K562 (cell line): ENCODE measurements at regions not wholly inside any gene's neighbourhood (a gene's known extent, or its start where the extent isn't known, plus 50 kb on each side); places are given as distances from the start of the nearest gene placed in this dataset.
"Not testable (repeated sequence)": the region's sequence is repeated elsewhere in the genome, so short reads cannot be mapped to it uniquely, and the experiment has no call there.

Experiments
- ATAC-seq: fragments of 200-7000 bp; cut with Tn5 transposase; 3 replicates; pipeline ENCODE4 v1.9.1; 2020; ENCODE audit warnings: moderate library complexity
- BruUV-seq: library from RNA; stranded (reverse); fragments of 400-500 nt; replicated peaks from 2 replicates; lab custom pipeline; 2021; lab: Mats Ljungman, UMichigan
- CTCF ChIA-PET: fragments of 300-600 bp; formaldehyde crosslinking; extraction: SDS; loops from one replicate; lab custom pipeline; 2021; ENCODE audit warnings: low intra/inter-chr PET ratio; lab: Yijun Ruan, JAX
- POLR2A ChIA-PET: fragments of 300-600, 350-650 bp; sonication (Branson Sonifier 250); formaldehyde crosslinking; extraction: SDS; loops from one replicate; lab custom pipeline; 2021; ENCODE audit warnings: antibody characterized with exemption, inconsistent platforms; lab: Yijun Ruan, JAX
- DNase-seq, 4 experiments: peaks; one replicate each; pipeline versions ENCODE4 v3.0.0 to v3.0.0-alpha.2; 2011 to 2018; ENCODE audit warnings: low spot score in 3 of 4, mixed read lengths in 3 of 4; ENCODE audit errors: extremely low read depth in 1 of 4
- FAIRE-seq: peaks from 2 replicates; lab custom pipeline; 2011; peaks lifted over from hg19 to GRCh38; lab: Jason Lieb, UNC
- H2AFZ ChIP-seq: 2 replicates; pipeline ENCODE4 v1.6.0; 2011; ENCODE audit warnings: low read depth, low read length, control low read depth, inconsistent platforms
- H3K27ac ChIP-seq: fragments of 200-600 bp; 3 replicates; pipeline ENCODE4 v1.8.0; 2011; ENCODE audit warnings: low read depth, mild to moderate bottlenecking, control low read depth, inconsistent platforms, low read length, moderate library complexity, mixed read lengths; ENCODE audit errors: extremely low read depth
- H3K27me3 ChIP-seq, 2 experiments: fragments of 300-600 bp in 1 of 2; 2 replicates in 1 of 2; 3 replicates in 1 of 2; pipeline versions ENCODE4 v1.6.0 to v1.8.0; 2011; ENCODE audit warnings: inconsistent platforms in 2 of 2, low read length in 2 of 2, mild to moderate bottlenecking in 1 of 2, mixed read lengths in 1 of 2, moderate library complexity in 1 of 2; ENCODE audit not compliant: control insufficient read depth in 2 of 2, insufficient read depth in 2 of 2
- H3K36me3 ChIP-seq: fragments of 300-600 bp; 3 replicates; pipeline ENCODE4 v1.8.0; 2011; ENCODE audit warnings: mild to moderate bottlenecking, low read length, inconsistent platforms; ENCODE audit not compliant: control insufficient read depth, insufficient read depth
- H3K4me1 ChIP-seq, 2 experiments: fragments of 200-600 bp in 1 of 2; replicated peaks in 1 of 2; 2 replicates in 1 of 2; 3 replicates in 1 of 2; pipeline versions ENCODE4 v1.5.1 to v1.8.0; 2011; ENCODE audit warnings: inconsistent platforms in 2 of 2, low read length in 2 of 2, mild to moderate bottlenecking in 1 of 2, mixed read lengths in 1 of 2, moderate library complexity in 1 of 2; ENCODE audit not compliant: control insufficient read depth in 2 of 2, insufficient read depth in 2 of 2
- H3K4me2 ChIP-seq: 2 replicates; pipeline ENCODE4 v1.6.1; 2011; ENCODE audit warnings: low read length, control low read depth, inconsistent platforms, mixed read lengths; ENCODE audit not compliant: insufficient read depth
- H3K4me3 ChIP-seq: fragments of 200-600 bp; sonication (generic), shearing (Covaris generic); 2 replicates; pipeline ENCODE4 v1.5.1; 2016; ENCODE audit warnings: control low read depth, inconsistent platforms
- H3K79me2 ChIP-seq: fragments of 200-600 bp; 3 replicates; pipeline ENCODE4 v1.8.0; 2011; ENCODE audit warnings: low read length, inconsistent platforms; ENCODE audit not compliant: control insufficient read depth, insufficient read depth
- H3K9ac ChIP-seq, 2 experiments: 2 replicates each; pipeline versions ENCODE4 v1.6.0 to v1.6.1; 2011; ENCODE audit warnings: low read depth in 2 of 2, low read length in 2 of 2, control low read depth in 1 of 2, inconsistent platforms in 1 of 2, mild to moderate bottlenecking in 1 of 2, mixed read lengths in 1 of 2; ENCODE audit not compliant: insufficient read depth in 1 of 2
- H3K9me1 ChIP-seq: one replicate; pipeline ENCODE4 v1.6.0; 2011; ENCODE audit warnings: inconsistent platforms, mild to moderate bottlenecking, low read length, moderate library complexity; ENCODE audit not compliant: control insufficient read depth, insufficient read depth
- H3K9me3 ChIP-seq: replicated peaks from 2 replicates; pipeline ENCODE4 v1.5.1; 2011; ENCODE audit warnings: low read depth, low read length, inconsistent platforms; ENCODE audit not compliant: control insufficient read depth, insufficient read depth
- H4K20me1 ChIP-seq: replicated peaks from 2 replicates; pipeline ENCODE4 v1.6.1; 2011; ENCODE audit warnings: low read length, inconsistent platforms, mixed read lengths; ENCODE audit not compliant: control insufficient read depth, insufficient read depth
- GTF3C2 ChIP-seq: IDR thresholded peaks from 3 replicates; pipeline ENCODE4 v1.6.1; 2011; ENCODE audit warnings: borderline replicate concordance, mild to moderate bottlenecking, moderate library complexity; ENCODE audit not compliant: insufficient read length; ENCODE audit errors: extremely low read depth
- HOXB6 ChIP-seq: fragments of 250-450 bp; sonication (Bioruptor Pico); IDR thresholded peaks from 2 replicates; pipeline ENCODE4 v1.5.1; 2022; ENCODE audit warnings: mild to moderate bottlenecking, borderline replicate concordance
- LCOR ChIP-seq: sonication (generic); formaldehyde crosslinking; IDR thresholded peaks from 2 replicates; pipeline ENCODE4 v1.8.0; 2022; ENCODE audit warnings: mild to moderate bottlenecking, missing genetic modification reagents
- NCOA4 ChIP-seq: fragments of 450-650 bp; IDR thresholded peaks from 2 replicates; pipeline ENCODE4 v1.6.1; 2018; ENCODE audit warnings: mild to moderate bottlenecking; ENCODE audit not compliant: partially characterized antibody
- PYGO2 ChIP-seq: fragments of 450-650 bp; IDR thresholded peaks from 2 replicates; pipeline ENCODE4 v1.6.1; 2016; ENCODE audit warnings: mild to moderate bottlenecking, missing genetic modification characterization, moderate library complexity, missing compliant biosample characterization
- RFX1 ChIP-seq: fragments of 450-650 bp; IDR thresholded peaks from 2 replicates; pipeline ENCODE4 v1.6.1; 2016; ENCODE audit warnings: mild to moderate bottlenecking, moderate library complexity
- TCF3 ChIP-seq: sonication (generic); formaldehyde crosslinking; IDR thresholded peaks from 2 replicates; pipeline ENCODE4 v1.4.0; 2020; ENCODE audit warnings: mild to moderate bottlenecking, missing genetic modification reagents
- TFE3 ChIP-seq: fragments of 450-650 bp; formaldehyde crosslinking; IDR thresholded peaks from 2 replicates; pipeline ENCODE4 v1.4.0; 2020; ENCODE audit warnings: mild to moderate bottlenecking, mixed read lengths
- TRIM25 ChIP-seq: fragments of 450-650 bp; IDR thresholded peaks from 2 replicates; pipeline ENCODE4 v1.7.0; 2016; ENCODE audit warnings: borderline replicate concordance
- XRCC3 ChIP-seq: fragments of 450-650 bp; IDR thresholded peaks from 2 replicates; pipeline ENCODE4 v1.6.1; 2017; ENCODE audit warnings: mild to moderate bottlenecking, moderate library complexity
- WGBS: fragments of 100-300 bp; shearing (Covaris generic); methylation state at CpG from one replicate; pipeline ENCODE4 v1.1.6; 2016; ENCODE audit warnings: low coverage, mixed read lengths; ENCODE audit not compliant: insufficient coverage; ENCODE audit errors: missing lambda C conversion rate; 5-methylcytosine and 5-hydroxymethylcytosine counted together
- in situ Hi-C: fragments of 300-500 bp; cut with MboI; formaldehyde crosslinking; loops from 4 replicates; pipeline ENCODE4 v1.15.0; 2018; ENCODE audit warnings: inconsistent platforms, mixed read lengths
- intact Hi-C: fragments of 100-400 bp; cut with micrococcal nuclease; formaldehyde crosslinking; loops from 2 replicates; pipeline ENCODE4 v1.14.2; 2022

- CTCF ChIA-PET, intact Hi-C loops, H3K27me3 ChIP-seq, BruUV-seq, POLR2A ChIA-PET, DNase-seq, H3K4me2 ChIP-seq, in situ Hi-C loops, H3K4me3 ChIP-seq, ATAC-seq, H3K9me1 ChIP-seq, H3K27ac ChIP-seq, H3K9ac ChIP-seq, FAIRE-seq, H3K36me3 ChIP-seq, H4K20me1 ChIP-seq, H3K4me1 ChIP-seq, H2AFZ ChIP-seq, H3K79me2 ChIP-seq, H3K9me3 ChIP-seq: not testable (repeated sequence)
- WGBS, result 0% methylated on average over 3 of the region's 3 CpGs
These were observed 1077.6 kb downstream of the DNAJB9 start for GRCh38 chr7:109647263-109647662.

GRCh38 chr7:109659261-109659660 is 1089.6 kb downstream of the DNAJB9 start:
- DNase-seq (no peak), ATAC-seq (no peak), FAIRE-seq (no peak)
- Histone ChIP-seq H3K79me2 (no peaks in the 10 kb centered on the region), H2AFZ (no peak overlapping the region), H3K27me3 (no peaks in the 10 kb centered on the region), H3K4me3 (no peak overlapping the region), H3K4me2 (no peak overlapping the region), H3K9me1 (no peaks in the 10 kb centered on the region), H3K36me3 (no peaks in the 10 kb centered on the region), H4K20me1 (no peaks in the 10 kb centered on the region), H3K9ac (no peak overlapping the region), H3K27ac (no peak overlapping the region), H3K4me1 (no peaks in the 10 kb centered on the region), H3K9me3 (no peaks in the 10 kb centered on the region; the same call in 1 of the 2 replicates)
- BruUV-seq, result no TSS peak
- WGBS, result 0% methylated on average over 2 of the region's 2 CpGs
- ChIA-PET POLR2A (interaction anchor here (1.0 kb wide), 1 partner anchor 13 kb away, joined by 3 read pairs; no protein-coding TSS in a partner anchor), CTCF (no interaction called here)
- intact Hi-C loops (no loop called here), in situ Hi-C loops (no loop called here)
- TF ChIP-seq HOXB6 (CRISPR knock-in tag) (no peak), RFX1 (no peak), TCF3 (no peak), PYGO2 (tag) (no peak), XRCC3 (no peak), LCOR (CRISPR knock-in tag) (no peak), NCOA4 (no peak), GTF3C2 (no peak), TFE3 (CRISPR knock-in tag) (no peak), TRIM25 (no peak)
